Right lung (tissue), 2 donors: ENCODE measurements at regions not wholly inside any gene's neighbourhood (a gene's known extent, or its start where the extent isn't known, plus 50 kb on each side); places are given as distances from the start of the nearest gene placed in this dataset.
"Not testable (repeated sequence)": the region's sequence is repeated elsewhere in the genome, so short reads cannot be mapped to it uniquely, and the experiment has no call there.

ENCODE experiments used
- DNase-seq, 2 donors: peaks; one replicate each; pipeline ENCODE4 v3.0.0-alpha.2; 2013

DNA sequence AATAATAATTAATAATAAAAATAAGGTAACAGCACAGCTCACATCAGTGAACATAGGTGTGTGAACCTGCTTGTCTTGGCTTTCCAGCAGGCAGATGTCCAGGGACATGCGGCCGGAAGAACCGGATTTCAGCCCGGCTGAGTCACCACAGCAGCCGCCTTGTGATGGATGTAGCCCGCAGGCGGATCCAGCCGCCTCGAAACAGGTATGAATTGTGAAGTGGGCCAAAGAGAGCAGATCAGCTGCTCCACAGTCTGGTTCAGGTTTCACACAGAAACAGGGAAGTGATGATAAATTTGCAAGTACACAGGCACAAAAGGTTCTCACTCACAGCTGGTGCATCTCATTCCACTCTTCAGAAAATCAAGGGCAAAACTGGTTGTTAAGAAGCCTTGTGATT lies 55.1 kb downstream of the ID4 start:
- peak in 1 of 2 donors; percentile 9 for DNase-seq

DNA sequence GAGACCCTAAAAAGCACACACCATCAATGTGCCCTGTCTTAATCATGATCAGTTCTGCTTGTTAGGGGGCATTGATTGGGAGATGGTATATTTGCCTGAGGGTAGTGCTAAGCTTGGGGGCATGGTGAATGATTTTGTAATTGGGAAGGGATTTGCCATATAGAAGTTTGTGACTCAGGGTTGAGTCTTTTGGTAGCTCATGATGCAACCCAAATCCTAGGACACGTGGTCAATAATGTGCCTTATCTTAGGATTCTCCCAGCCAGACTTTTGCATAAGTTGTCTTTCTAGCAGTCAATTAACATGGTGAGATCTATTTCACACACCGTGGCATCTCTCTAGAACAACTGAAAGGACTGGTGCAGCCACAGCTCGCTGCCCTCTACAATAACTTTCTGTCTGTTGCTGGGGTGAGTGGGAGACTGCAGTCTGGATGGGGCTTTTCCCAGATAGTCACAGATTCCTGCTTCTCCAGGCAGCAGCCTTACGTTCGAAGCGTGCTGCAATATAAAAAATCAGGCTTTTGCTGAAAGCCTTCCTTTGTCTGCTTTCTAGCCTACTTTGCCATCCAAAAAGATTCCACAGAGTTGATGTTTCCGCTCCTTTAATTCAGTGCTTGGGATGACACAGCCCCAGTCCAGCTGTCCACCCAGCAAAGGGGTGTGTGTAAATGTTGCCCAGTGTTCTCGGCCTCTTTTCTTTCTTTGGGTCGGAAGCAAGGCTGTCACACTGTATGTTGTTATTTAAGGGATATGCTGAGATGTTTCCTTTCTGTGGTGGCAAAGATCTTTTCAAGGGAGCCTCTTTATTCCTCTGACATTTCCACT lies 58.9 kb downstream of the ID4 start:
- DNase-seq, result no peak

DNA sequence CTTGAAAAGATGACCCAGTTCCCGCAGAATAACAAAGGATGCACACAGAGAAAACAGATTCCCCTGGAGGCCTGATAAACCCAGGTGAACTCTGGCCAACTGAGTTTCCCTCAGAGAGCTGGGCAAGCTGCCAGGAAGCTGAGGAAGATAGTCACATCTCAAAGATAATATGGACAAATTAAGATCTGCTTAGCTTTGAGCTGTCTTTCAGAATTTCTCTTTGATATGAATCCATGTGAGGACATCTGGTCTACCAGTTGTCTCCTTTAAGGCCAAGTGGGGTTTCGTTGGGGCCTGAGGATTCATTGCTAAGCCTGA lies 59.5 kb downstream of the ID4 start:
- DNase-seq, result no peak

DNA sequence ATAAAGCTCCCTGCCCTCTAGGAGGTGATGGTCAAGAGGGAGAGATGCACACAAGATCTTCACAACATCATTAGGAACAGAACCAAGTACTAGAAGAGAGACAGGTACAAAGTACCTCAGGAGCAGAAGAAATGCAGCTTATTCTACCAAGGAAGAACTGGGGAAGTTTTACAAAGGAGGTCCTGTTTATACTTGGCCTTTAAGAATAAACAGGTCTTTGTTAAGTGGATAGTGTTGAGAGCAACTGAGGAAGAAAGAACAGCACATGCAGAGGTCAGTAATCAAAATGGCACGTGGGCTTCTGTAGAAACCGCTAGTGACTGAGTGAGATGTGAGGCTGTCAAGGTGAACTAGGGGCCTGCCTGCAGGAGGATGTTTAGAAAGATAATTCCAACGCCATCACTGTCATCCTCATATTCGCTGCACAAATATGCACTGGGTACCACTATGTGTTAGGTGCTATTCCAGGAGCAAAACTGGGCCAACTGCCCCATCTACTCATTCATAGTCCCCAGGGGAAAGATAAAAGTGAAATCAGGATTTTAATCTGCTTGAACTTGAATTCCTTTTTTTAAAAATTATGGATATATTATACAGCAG lies 61.1 kb downstream of the ID4 start:
- no peak for DNase-seq

DNA sequence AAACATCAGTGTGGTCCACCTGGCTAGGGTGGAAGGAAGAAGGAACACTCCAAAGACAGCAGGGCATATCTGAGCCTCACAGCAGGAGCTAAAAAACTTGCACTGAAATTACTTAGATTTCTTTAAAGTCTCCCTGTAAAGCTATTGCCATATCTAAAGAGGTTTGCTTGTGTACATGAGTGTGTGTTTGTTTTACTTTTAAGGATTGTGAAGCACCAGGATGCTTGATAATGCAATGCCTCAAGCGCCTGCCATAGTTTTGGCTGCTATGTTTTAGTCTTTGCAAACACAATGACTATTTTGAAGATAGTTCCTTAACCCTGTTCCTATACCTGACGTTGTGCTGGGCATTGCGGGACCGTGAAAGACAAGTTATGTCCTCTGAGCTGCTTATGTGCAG lies 65.0 kb downstream of the ID4 start:
- DNase-seq, result no peak

DNA sequence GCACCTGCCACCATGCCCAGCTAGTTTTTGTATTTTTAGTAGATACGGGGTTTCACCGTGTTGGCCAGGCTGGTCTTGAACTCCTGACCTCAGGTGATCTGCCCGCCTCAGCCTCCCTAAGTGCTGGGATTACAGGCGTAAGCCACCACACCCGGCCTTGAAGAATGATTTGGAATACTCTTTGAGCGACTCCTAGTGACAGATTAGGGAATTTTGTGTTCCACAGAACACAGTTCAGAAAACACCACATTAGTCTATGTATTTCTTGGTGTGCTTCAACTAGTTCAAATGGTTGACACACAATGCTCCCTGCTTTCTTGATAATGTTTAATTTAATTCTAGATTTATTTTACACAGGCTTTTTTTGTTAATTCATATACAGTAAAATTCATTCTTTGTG lies 67.2 kb downstream of the ID4 start:
- DNase-seq, result not testable (repeated sequence)

DNA sequence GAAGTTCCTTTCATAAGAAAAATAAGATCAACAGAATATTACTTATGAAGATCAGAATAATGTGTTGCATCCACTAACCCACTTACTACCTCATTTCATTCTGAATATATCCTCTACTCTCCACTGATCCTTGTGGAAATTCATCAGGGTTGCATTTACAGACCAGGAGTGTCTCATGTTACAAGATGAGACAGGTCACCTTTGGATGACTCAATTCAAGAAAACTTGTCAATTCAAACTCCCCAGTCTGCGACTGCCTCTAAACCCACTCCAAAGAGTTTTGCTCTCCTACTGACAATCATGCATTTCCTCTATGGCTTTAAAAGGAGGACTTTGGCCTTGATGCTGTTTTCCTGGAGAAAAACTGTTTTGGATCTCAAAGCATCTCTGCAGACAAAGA lies 68.4 kb downstream of the ID4 start:
- DNase-seq, result no peak

DNA sequence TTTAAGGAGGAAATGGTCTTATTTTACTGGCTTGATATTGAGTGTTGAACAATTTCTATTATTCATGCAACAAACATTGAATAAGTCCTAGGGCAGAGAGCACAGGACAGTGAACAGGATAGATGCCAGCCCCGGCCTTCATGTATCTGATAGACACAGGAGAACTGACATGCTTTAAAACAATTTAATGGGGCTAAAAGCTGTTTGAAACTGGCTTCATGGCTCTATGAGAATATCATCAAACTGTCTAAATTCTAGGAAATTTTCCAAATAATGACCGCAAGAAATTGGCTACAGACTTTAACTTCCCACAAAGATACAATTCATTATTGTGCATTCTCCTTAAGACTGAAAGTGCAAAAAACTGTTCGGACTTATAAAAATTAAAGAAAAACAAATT lies 69.0 kb downstream of the ID4 start:
- peak; percentile 2 for DNase-seq

GRCh38 chr6:19911223-19911622 lies 74.1 kb downstream of the ID4 start:
- no peak for DNase-seq

DNA sequence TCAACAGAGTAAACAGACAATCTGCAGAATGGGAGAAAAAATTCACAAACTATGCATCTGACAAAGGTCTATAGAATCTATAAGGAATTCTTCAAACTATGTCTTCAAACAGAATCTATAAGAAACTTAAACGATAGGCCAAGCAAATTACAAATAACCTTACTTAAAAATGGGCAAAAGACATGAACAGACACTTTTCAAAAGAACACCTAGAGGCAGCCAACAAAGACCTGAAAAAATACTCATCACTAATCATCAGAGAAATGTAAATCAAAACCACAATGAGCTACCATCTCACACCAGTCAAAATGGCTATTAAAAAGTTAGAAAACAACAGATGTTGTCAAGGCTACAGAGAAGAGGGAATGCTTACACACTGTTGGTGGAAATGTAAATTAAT lies 81.3 kb downstream of the ID4 start:
- DNase-seq, result no peak

- DNase-seq, result no peak
These were observed 84.6 kb downstream of the ID4 start for GRCh38 chr6:19921786-19922185.

DNA sequence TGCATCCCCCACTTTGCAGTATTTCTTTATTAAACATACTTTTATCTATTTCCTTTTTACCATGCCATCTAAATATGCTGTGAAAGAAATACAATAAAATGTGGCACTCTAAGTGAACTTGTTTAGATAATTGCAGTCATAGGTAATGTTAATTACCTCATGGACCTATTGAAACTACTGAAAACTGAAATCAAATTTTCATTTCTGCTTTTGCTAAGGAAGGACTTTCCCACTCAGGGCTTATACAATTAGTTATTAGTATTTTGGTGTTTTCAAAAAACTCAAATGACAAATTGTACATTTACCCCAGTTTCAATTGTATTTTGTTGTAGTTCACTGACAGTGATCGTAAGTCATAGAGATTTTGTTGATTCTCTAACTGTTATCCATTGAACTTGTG lies 88.4 kb downstream of the ID4 start:
- DNase-seq, result no peak

GRCh38 chr6:19928461-19928860 lies 91.3 kb downstream of the ID4 start:
- DNase-seq, result no peak

GRCh38 chr6:19929312-19929711 lies 92.1 kb downstream of the ID4 start:
- DNase-seq, result no peak

DNA sequence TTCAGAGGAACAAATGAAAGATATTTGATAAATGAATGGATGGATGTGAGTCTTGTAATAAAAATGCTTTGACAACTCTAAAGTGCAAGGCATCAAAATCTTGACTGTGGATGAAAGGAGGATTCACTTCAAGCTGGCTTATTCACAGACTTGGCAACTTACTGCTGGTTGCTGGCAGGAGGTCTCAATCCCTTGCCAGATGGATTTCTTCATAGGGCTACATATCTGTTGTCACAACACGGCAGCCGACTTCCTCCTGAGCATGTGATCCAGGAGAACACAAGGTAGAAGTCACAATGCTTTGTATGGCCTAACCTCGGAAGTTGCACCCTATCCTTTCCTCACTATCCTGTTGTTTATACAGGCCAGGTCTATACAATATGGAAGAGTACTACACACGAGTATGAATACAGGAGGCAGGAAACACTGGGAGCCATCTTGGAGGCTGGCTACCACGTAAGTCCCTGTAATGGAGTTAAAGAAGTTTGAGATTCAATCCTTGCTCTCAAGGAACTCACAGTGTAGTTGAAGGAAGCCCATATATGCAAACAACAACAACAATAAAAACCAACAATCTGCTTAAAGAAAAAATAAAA lies 97.9 kb downstream of the ID4 start:
- DNase-seq, result no peak

GRCh38 chr6:19939321-19939720 lies 102.2 kb downstream of the ID4 start:
- DNase-seq, result not testable (repeated sequence)

DNA sequence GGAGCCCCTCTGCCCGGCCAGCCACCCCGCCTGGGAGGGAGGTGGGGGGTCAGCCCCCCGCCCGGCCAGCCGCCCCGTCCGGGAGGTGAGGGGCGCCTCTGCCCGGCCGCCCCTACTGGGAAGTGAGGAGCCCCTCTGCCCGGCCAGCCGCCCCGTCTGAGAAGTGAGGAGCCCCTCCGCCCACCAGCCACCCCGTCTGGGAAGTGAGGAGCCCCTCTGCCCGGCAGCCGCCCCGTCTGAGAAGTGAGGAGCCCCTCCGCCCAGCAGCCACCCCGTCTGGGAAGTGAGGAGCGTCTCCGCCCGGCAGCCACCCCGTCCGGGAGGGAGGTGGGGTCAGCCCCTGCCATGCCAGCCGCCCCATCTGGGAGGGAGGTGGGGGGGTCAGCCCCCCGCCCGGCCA lies 102.8 kb downstream of the ID4 start:
- not testable (repeated sequence) for DNase-seq

DNA sequence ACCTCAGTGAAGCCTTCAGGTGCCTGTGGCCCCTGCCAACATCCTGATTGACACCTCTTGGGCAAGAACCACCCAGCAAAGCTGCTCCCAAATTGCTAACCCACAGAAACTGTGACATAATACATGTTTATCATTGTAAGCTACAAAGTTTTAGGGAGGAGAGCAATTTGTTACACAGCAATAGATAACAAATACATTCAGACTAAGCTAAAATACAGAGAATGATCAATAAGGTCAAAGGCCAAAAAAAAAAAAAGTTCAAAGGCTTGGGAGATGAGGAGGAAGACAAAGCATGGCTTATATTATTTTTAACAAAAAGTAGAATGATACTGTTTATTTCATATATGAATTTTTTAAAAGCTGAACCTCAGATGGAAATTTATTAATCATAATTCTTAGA lies 105.9 kb downstream of the ID4 start:
- DNase-seq, result no peak

DNA sequence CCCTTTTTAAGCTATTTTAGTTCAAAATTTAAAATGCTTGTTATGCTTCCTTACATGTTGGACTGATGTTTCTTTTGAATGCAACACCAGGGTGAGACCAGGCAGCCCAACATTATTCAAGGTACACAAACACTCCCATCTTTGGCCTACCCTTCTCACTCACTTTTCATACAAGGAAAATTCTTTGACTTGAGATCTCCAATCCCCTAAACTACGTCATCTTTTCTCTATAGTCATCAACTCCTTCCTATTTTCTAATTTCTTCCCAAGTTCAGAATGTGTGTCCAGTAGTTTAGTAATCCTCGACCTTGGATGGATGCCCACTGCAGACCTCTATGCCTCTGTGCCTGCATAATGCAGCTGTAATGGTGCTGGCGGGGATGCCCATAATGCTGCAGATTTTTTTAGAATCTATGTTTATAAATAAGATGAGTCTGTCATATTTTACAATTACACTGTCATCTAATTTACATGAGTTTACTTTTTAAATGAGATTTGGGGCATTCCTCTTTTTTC lies 108.7 kb downstream of the ID4 start:
- no peak for DNase-seq

DNA sequence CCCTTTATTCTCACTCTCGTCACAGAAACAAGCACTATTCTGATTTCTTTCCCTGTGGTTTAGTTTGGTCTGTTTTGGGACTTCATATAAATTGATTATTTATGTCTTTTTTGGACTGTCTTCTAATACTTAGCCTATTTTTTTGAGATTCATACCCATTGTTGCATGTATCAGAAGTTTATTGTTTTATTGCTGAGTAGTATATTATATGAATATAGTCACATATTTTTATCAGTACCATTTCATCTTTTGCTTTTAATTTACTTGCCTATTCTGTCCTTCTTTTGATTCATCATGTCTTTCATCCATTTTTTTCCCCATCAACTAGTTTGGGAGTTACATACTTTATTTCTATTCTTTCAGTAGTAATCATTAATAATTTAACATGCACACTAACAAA lies 112.0 kb downstream of the ID4 start:
- DNase-seq, result no peak

DNA sequence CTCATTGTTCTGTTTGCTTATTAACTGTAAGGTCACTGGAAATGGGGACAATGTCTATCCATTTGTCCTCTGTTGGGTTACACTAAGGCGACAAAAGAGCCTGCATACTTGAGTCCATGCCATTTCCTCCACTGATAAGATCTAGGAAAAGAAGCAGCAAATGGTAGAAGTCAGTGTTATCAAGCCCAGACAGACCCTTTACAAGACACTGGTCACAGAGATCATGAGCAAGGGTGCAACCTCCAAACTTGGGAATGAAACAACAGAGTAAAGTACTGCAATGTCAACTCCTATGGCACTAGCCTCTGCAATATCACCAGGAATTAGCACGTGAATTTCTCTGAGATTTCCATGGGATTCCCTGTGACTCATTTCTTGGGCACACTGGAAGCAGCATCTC lies 126.9 kb downstream of the ID4 start:
- DNase-seq, result no peak

- DNase-seq, result no peak
These were observed 131.0 kb downstream of the ID4 start for GRCh38 chr6:19968201-19968600.

GRCh38 chr6:19972221-19972620 lies 135.1 kb downstream of the ID4 start:
- DNase-seq, result no peak
